ENCODE measurements at regions not wholly inside any gene's neighbourhood (a gene's known extent, or its start where the extent isn't known, plus 50 kb on each side); places are given as distances from the start of the nearest gene placed in this dataset.

DNA sequence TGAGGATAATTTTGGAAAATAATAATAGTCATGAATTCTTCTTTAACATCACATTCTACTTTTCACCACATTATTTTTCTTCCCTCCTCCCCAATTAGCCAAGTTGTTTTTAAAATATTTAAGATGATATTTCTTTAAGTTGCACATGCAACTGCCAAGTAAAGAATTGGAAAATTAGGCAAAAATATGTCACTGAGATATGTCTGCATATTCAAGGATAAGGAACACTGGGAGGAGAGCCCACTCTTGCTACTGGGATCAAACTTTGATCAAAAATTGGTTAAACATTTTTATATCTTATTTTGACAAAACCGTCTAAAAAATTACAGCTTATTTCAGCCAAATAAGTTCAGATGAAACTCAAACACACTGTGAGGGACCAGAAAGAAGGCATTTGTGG is 231.2 kb upstream of the TMTC1 start:
- Histone ChIP-seq H3K9me3 (no peaks in the 10 kb centered on the region), H3K4me3 (no peak overlapping the region), H3K4me1 (no peaks in the 10 kb centered on the region), H3K36me3 (no peaks in the 10 kb centered on the region), H3K27me3 (ENCODE audit: low read depth) (no peaks in the 10 kb centered on the region), H3K27ac (no peak overlapping the region)
- no peak for ATAC-seq
- TF ChIP-seq, protein P1, sequence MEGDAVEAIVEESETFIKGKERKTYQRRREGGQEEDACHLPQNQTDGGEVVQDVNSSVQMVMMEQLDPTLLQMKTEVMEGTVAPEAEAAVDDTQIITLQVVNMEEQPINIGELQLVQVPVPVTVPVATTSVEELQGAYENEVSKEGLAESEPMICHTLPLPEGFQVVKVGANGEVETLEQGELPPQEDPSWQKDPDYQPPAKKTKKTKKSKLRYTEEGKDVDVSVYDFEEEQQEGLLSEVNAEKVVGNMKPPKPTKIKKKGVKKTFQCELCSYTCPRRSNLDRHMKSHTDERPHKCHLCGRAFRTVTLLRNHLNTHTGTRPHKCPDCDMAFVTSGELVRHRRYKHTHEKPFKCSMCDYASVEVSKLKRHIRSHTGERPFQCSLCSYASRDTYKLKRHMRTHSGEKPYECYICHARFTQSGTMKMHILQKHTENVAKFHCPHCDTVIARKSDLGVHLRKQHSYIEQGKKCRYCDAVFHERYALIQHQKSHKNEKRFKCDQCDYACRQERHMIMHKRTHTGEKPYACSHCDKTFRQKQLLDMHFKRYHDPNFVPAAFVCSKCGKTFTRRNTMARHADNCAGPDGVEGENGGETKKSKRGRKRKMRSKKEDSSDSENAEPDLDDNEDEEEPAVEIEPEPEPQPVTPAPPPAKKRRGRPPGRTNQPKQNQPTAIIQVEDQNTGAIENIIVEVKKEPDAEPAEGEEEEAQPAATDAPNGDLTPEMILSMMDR (IDR thresholded peaks at IDR 0.05): no peak
- intact Hi-C loops (cut with DNase I): no loop called here
- no peak for DNase-seq

DNA sequence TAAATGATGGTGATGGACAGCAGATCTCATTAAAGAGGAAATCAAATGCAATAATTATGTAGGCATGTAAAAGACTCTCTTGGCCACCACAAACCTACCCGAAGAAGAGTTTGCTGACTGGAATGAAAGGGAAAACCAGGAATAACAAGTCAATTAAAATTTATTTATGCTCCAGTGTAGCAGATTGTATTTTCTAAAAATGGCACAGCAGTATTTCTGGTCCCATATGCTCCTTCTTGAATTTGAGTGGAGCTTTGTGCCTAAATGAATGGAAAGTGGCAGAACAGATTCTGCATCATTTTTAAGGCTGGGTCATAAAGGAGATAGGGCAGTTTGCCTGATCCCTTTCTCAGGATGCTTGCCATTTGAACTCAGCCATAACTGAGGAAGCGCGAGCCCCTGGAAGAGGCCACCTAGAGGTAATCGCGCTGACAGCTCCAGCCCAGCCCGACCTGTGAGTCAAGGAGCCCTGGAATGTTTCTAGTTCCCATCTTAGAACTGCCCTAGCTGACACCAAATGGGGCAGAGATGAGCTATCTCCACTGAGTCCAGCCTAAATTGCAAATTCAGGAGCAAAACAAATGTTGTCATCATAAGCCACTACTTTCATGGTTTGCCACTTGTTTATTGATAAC is 229.2 kb upstream of the TMTC1 start:
- Histone ChIP-seq H3K36me3 (no peaks in the 10 kb centered on the region), H3K9me3 (no peaks in the 10 kb centered on the region), H3K27me3 (ENCODE audit: low read depth) (no peaks in the 10 kb centered on the region), H3K4me1 (no peaks in the 10 kb centered on the region), H3K27ac (no peak overlapping the region), H3K4me3 (no peak overlapping the region)
- DNase-seq (no peak), ATAC-seq (no peak)
- intact Hi-C loops (cut with DNase I): no loop called here
- TF ChIP-seq, protein P1 (IDR thresholded peaks at IDR 0.05): no peak

DNA sequence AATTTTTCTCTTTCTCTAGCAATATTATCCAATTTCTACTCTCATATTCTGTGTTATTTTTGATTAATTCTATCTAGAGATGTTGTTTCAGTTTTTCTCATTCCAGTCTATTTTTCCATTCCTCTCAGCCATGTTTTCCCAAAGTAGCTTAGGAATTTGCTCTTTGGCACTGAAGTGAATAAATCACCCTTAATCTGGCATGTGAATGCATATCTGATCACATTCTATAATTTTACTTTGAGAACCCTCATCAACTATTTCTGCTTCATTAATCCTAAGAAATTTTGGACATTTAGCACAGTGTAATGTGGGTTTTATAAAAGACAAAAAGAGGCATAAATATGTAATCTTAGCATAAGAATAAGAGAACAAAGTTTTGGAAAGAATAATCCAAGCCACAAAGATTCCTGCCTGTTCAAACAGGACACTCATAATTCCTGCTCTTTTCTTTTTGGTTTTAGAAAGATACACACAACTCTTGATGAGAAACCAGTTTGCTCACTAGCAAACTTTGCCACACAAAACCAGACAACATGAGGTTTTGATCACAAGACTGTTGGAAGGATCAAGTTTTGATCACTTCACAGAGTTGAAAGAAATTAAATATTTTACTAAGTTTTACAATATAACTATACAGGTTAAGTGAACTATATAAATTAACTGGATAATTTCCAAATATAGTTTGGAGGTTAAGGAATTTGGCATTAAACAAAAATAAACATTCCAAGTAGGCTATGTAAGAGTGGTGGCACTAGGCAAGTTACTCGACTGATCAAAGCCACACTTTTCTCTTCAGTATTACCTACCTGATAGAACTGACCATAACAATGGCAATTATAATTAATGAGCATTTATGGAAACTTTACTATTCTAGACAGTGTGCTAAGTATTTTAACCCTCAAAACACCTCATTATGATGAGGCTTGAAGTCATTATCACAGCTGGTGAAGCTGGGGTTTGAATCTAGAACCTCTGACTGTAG is 226.6 kb upstream of the TMTC1 start:
- Histone ChIP-seq H3K9me3 (no peaks in the 10 kb centered on the region), H3K36me3 (no peaks in the 10 kb centered on the region), H3K27me3 (ENCODE audit: low read depth) (no peaks in the 10 kb centered on the region), H3K4me3 (no peak overlapping the region), H3K27ac (no peak overlapping the region), H3K4me1 (no peaks in the 10 kb centered on the region)
- TF ChIP-seq, protein P1 (IDR thresholded peaks at IDR 0.05): no peak
- no peak for DNase-seq
- intact Hi-C loops (cut with DNase I): no loop called here
- no peak for ATAC-seq

DNA sequence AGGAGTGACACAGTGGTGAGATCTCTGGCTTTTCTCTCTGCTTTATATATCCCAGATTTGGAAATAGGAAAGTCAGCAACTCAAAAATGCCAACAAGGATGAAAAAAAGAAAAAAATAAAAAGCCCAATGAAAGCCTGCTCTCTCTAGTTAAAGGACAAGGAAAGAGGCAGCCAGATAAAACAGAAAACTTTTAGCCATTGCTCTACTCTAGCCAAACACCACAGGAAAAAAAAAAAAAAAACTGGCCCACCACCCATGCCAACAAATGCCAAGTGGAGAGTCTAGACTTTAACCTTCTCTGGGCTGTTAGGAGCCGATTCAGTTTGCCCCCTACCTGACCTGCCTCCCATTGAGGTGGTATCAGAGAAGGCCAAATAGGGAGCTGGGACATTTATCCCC is 222.3 kb upstream of the TMTC1 start:
- no peak overlapping the region for H3K4me3 ChIP-seq
- H3K27ac ChIP-seq: no peak overlapping the region
- ATAC-seq (no peak), DNase-seq (no peak)
- no peaks in the 10 kb centered on the region for H3K9me3 ChIP-seq
- no peaks in the 10 kb centered on the region for H3K4me1 ChIP-seq
- TF ChIP-seq, protein P1 (IDR thresholded peaks at IDR 0.05): no peak
- no peaks in the 10 kb centered on the region for H3K36me3 ChIP-seq
- intact Hi-C loops (cut with DNase I): no loop called here
- H3K27me3 ChIP-seq (ENCODE audit: low read depth): no peaks in the 10 kb centered on the region

DNA sequence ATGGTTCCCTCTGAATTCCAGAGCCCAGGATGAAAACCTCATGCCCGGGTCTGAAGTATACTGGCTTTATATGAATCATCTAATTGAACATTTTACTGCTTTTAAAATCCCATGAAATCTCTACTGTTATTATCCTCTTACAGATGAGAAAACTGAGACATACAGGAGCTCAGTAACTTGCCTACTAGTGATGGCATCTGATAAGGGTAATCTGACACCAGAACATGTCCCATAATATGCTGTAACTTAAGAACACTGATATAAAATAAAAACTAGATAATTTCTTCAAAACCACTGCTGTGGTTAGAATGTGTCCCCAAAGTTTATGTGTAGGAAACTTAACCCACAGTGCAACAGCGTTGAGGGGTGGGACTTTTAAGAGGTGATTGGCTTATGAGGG is 219.6 kb upstream of the TMTC1 start:
- TF ChIP-seq, protein P1 (IDR thresholded peaks at IDR 0.05): no peak
- H3K4me1 ChIP-seq: no peaks in the 10 kb centered on the region
- no peak overlapping the region for H3K27ac ChIP-seq
- intact Hi-C loops (cut with DNase I): no loop called here
- no peak for DNase-seq
- no peaks in the 10 kb centered on the region for H3K36me3 ChIP-seq
- no peaks in the 10 kb centered on the region for H3K27me3 ChIP-seq (ENCODE audit: low read depth)
- H3K4me3 ChIP-seq: no peak overlapping the region
- no peak for ATAC-seq
- no peaks in the 10 kb centered on the region for H3K9me3 ChIP-seq

Data from lower lobe of right lung (tissue), 2 donors.